CD4-positive, CD25-positive, alpha-beta regulatory T cell (primary cell): ENCODE measurements at regions not wholly inside any gene's neighbourhood (a gene's known extent, or its start where the extent isn't known, plus 50 kb on each side); places are given as distances from the start of the nearest gene placed in this dataset.
"Not testable (repeated sequence)": the region's sequence is repeated elsewhere in the genome, so short reads cannot be mapped to it uniquely, and the experiment has no call there.

Experiments used
- ATAC-seq, 2 donors: fragments of 150-1000 bp; cut with Tn5 transposase; one replicate each; pipeline ENCODE4 v1.10.0; 2021; ENCODE audit warnings: low read depth in 2 of 2, moderate number of reproducible peaks in 2 of 2, moderate library complexity in 1 of 2
- DNase-seq, 3 donors: peaks; one replicate each; pipeline versions ENCODE4 v3.0.0 to v3.0.0-alpha.2; 2012 to 2022; ENCODE audit warnings: mixed read lengths in 1 of 3
- H3K27ac ChIP-seq: one replicate; pipeline ENCODE4 v1.7.0; 2013; ENCODE audit warnings: mild to moderate bottlenecking, low read length; ENCODE audit not compliant: insufficient read depth, poor library complexity, severe bottlenecking
- H3K27me3 ChIP-seq: one replicate; pipeline ENCODE4 v1.7.0; 2013; ENCODE audit warnings: low read length; ENCODE audit not compliant: control insufficient read depth, insufficient read depth
- H3K36me3 ChIP-seq: one replicate; pipeline ENCODE4 v1.7.0; 2013; ENCODE audit warnings: mild to moderate bottlenecking, low read length, moderate library complexity; ENCODE audit not compliant: control insufficient read depth, insufficient read depth
- H3K4me1 ChIP-seq: 2 replicates; pipeline ENCODE4 v1.7.0; 2013; ENCODE audit warnings: mild to moderate bottlenecking, low read length; ENCODE audit not compliant: insufficient read depth, control insufficient read depth, poor library complexity, severe bottlenecking
- H3K4me3 ChIP-seq: one replicate; pipeline ENCODE4 v1.7.0; 2013; ENCODE audit warnings: low read depth, mild to moderate bottlenecking, low read length, moderate library complexity
- H3K9me3 ChIP-seq, 2 experiments: 1 replicate in 1 of 2; 2 replicates in 1 of 2; pipeline ENCODE4 v1.7.0; 2013; ENCODE audit warnings: low read length in 2 of 2, mild to moderate bottlenecking in 1 of 2, moderate library complexity in 1 of 2; ENCODE audit not compliant: control insufficient read depth in 2 of 2
- H3K27ac Mint-ChIP-seq, 3 donors: one replicate each; pipeline ENCODE4 v1.8.0; 2020 to 2022; ENCODE audit warnings: mild to moderate bottlenecking in 3 of 3, mixed read lengths in 3 of 3, moderate library complexity in 2 of 3
- H3K27me3 Mint-ChIP-seq: one replicate; pipeline ENCODE4 v1.8.0; 2022; ENCODE audit warnings: mild to moderate bottlenecking, mixed read lengths
- H3K36me3 Mint-ChIP-seq: one replicate; pipeline ENCODE4 v1.8.0; 2020; ENCODE audit warnings: mixed read lengths
- H3K4me1 Mint-ChIP-seq, 4 donors: one replicate each; pipeline ENCODE4 v1.8.0; 2020 to 2022; ENCODE audit warnings: mixed read lengths in 4 of 4, mild to moderate bottlenecking in 1 of 4
- H3K4me3 Mint-ChIP-seq, 4 donors: one replicate each; pipeline ENCODE4 v1.8.0; 2020 to 2022; ENCODE audit warnings: mild to moderate bottlenecking in 4 of 4, mixed read lengths in 4 of 4, moderate library complexity in 3 of 4
- H3K9me3 Mint-ChIP-seq, 7 donors: one replicate each; pipeline ENCODE4 v1.8.0; 2020 to 2022; ENCODE audit warnings: mixed read lengths in 7 of 7, mild to moderate bottlenecking in 3 of 7, moderate library complexity in 2 of 7

DNA sequence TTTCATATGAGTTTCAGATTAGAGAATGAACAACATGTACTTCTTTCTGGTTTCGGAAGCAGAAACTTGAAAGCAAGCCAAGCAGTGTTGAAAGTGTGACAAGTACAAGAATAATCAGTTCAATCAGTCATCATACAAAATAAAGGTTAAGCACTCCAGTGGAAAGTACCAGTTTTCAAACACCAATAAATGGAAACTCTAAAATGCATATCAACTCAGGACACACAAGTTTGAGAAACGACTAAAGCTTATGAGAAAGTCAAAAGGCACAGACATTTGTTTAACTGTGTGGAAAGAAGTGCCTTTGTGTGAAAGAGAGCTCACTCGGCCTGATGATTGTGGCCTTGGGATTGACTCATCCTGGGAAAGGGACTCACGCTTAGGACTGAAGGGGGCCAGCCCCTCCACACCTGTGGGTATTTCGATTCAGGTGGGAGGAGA, 60.6 kb upstream of the AKR1C1 start:
- DNase-seq (peak in 1 of 3 donors; percentile 9), ATAC-seq (no peak)
- H3K4me1 ChIP-seq: peaks cover 7% of the 10 kb centered on the region
- H3K27ac Mint-ChIP-seq: peak overlapping the region; percentile 58 to 96 (median 92)
- H3K4me1 Mint-ChIP-seq: peaks cover 5 to 23% (median 13%) of the 10 kb centered on the region in 4 donors
- no peaks in the 10 kb centered on the region for H3K36me3 Mint-ChIP-seq
- peak overlapping the region; percentile 42 for H3K4me3 ChIP-seq
- peaks cover 5% of the 10 kb centered on the region for H3K27me3 Mint-ChIP-seq
- H3K27ac ChIP-seq: peak overlapping the region; percentile 49
- no peaks in the 10 kb centered on the region for H3K27me3 ChIP-seq
- no peaks in the 10 kb centered on the region for H3K36me3 ChIP-seq
- peak overlapping the region in 3 of 4 donors; percentile 54 to 88 (median 73) for H3K4me3 Mint-ChIP-seq
- peaks cover 0 to 1% (median 0%) of the 10 kb centered on the region in 7 donors for H3K9me3 Mint-ChIP-seq
- H3K9me3 ChIP-seq: no peaks in the 10 kb centered on the region

DNA sequence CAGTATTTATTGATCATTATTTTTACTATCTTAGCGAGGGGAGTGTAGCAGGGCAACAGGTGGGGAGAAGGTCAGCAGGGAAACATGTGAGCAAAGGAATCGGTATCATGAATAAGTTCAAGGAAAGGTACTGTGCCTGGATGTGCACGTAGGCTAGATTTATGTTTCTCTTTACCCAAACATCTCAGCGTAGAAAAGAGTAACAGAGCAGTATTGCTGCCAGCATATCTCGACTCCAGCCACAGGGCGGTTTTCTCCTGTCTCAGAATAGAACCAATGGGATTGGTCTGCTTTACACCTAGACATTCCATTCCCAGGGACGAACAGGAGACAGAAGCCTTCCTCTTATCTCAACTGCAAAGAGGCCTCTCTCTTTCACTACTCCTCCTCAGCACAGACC, 60.1 kb upstream of the AKR1C1 start:
- H3K36me3 ChIP-seq, H3K27me3 ChIP-seq, DNase-seq, H3K27me3 Mint-ChIP-seq, H3K9me3 Mint-ChIP-seq, H3K9me3 ChIP-seq, ATAC-seq, H3K4me1 ChIP-seq, H3K36me3 Mint-ChIP-seq: not testable (repeated sequence)
- Histone ChIP-seq H3K27ac (peak overlapping the region; percentile 49), H3K4me3 (peak overlapping the region; percentile 31)
- Mint-ChIP-seq H3K4me1 (peaks cover 5 to 27% (median 13%) of the 10 kb centered on the region in 4 donors), H3K4me3 (peak overlapping the region; percentile 12 to 88 (median 64)), H3K27ac (peak overlapping the region; percentile 58 to 96 (median 92))

DNA sequence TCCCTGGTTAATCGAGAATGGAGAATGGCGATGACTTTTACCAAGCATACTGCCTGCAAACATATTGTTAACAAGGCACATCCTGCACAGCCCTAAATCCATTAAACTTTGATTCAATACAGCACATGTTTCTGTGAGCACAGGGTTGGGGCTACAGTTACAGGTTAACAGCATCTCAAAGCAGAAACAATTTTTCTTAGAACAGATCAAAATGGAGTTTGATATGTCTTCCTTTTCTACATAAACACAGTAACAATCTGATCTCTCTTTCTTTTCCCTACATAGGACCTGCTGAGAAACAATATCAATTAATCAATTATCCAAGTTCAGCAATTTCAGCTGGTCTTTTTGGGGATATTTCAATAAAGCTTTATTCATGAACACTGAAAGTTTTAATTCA, 59.5 kb upstream of the AKR1C1 start:
- DNase-seq, H3K27ac ChIP-seq, ATAC-seq, H3K36me3 ChIP-seq, H3K36me3 Mint-ChIP-seq, H3K27me3 Mint-ChIP-seq, H3K9me3 Mint-ChIP-seq, H3K4me1 ChIP-seq, H3K4me3 ChIP-seq, H3K27me3 ChIP-seq, H3K9me3 ChIP-seq: not testable (repeated sequence)
- H3K4me1 Mint-ChIP-seq: peaks cover 5 to 27% (median 13%) of the 10 kb centered on the region in 4 donors
- H3K4me3 Mint-ChIP-seq: peak overlapping the region; percentile 18 to 88 (median 64)
- peak overlapping the region in 1 of 3 donors; percentile 96 for H3K27ac Mint-ChIP-seq

DNA sequence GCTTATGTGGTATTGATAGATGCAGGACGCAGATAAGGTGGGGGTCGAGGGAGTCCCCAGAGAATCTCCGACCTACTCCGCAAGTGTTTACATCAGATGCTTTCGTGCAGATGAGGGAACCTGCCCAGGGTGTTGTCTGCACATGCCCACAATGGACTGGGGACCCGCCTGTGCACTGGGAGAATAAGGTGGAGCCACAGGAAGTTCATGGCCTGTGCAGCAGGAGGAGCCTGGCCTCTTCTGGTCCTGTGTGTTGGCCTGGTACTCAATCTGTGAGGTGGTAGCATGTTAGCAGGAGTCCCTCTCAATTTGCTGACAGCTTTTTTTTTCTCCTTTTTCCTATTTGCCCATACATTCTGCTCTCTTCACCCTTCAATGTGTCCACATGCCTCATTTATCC, 54.1 kb upstream of the AKR1C1 start:
- Histone ChIP-seq H3K4me1 (no peaks in the 10 kb centered on the region), H3K36me3 (no peaks in the 10 kb centered on the region), H3K27me3 (no peaks in the 10 kb centered on the region), H3K4me3 (no peak overlapping the region), H3K9me3 (no peaks in the 10 kb centered on the region), H3K27ac (no peak overlapping the region)
- Mint-ChIP-seq H3K27me3 (peaks cover 5% of the 10 kb centered on the region), H3K4me3 (no peak overlapping the region), H3K27ac (no peak overlapping the region), H3K4me1 (peaks cover 0 to 4% (median 2%) of the 10 kb centered on the region in 4 donors), H3K9me3 (peaks cover 0 to 1% (median 0%) of the 10 kb centered on the region in 7 donors), H3K36me3 (no peaks in the 10 kb centered on the region)
- no peak for ATAC-seq
- DNase-seq: no peak
